ENCODE measurements at regions not wholly inside any gene's neighbourhood (a gene's known extent, or its start where the extent isn't known, plus 50 kb on each side); places are given as distances from the start of the nearest gene placed in this dataset.

DNA sequence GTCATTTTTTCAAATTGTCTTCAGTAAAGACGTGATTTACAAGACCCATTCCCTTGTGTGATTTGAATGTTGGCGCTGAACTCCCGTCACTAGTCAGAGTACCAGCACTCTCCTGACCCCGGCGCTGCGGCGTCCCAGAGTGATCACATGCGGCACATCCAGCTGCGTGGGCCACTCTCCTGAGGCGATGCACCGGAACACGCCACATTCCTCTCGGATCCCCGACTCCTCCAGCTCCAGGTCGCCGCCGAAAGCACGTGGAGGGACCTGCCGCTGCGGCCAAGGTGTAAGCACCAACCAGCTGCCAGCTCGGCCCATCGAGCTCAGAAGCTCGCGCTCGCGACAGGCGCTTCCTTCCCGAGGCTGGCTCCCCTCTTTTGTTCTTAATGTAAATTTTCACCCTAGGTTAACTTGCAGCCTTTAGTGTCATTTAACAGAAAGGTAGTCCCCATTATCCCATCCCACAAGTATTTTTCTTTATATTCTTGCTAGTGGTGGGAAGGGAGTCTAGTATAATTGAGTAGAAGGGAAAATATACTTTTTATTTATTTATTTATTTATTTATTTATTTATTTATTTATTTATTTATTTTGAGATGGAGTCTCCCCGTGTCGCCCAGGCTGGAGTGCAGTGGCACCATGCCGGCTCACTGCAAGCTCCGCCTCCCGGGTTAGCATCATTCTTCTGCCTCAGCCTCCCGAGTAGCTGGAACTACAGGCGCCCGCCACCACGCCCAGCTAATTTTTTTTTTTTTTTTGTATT, 61.7 kb upstream of the VGLL3 start:
- H3K9me3 Mint-ChIP-seq = peaks cover 0 to 14% (median 3%) of the 10 kb centered on the region in 7 donors
- Histone ChIP-seq H3K79me2 (ENCODE audit: insufficient read depth, low read length) (no peaks in the 10 kb centered on the region), H3K4me2 (replicated peaks; ENCODE audit: extremely low read depth, low read length, poor library complexity, severe bottlenecking) (no peak overlapping the region), H3K9me3 (replicated peaks in 1 of 2; ENCODE audit: control insufficient read depth in 1 of 2, insufficient read depth in 1 of 2, low read length in 2 of 2) (peaks cover 0 to 5% of the 10 kb centered on the region in 2 donors), H3K9ac (ENCODE audit: insufficient read depth, low read length, poor library complexity, severe bottlenecking) (no peak overlapping the region), H4K20me1 (ENCODE audit: insufficient read depth, low read length) (no peaks in the 10 kb centered on the region), H3K27me3 (ENCODE audit: control insufficient read depth in 2 of 2, insufficient read depth in 2 of 2, low read length in 2 of 2) (no peaks in the 10 kb centered on the region), H2AFZ (ENCODE audit: insufficient read depth, low read depth, low read length, poor library complexity, severe bottlenecking) (no peak overlapping the region), H3K27ac (ENCODE audit: low read depth in 1 of 2, low read length in 2 of 2) (no peak overlapping the region), H3K4me1 (ENCODE audit: control insufficient read depth in 1 of 2, insufficient read depth in 2 of 2, low read length in 2 of 2) (no peaks in the 10 kb centered on the region), H3K4me3 (replicated peaks in 1 of 3; ENCODE audit: low read depth in 2 of 3, low read length in 3 of 3) (no peak overlapping the region), H3K36me3 (replicated peaks in 1 of 2; ENCODE audit: control insufficient read depth in 1 of 2, insufficient read depth in 2 of 2, low read length in 2 of 2) (no peaks in the 10 kb centered on the region)
- H3K36me3 Mint-ChIP-seq = no peaks in the 10 kb centered on the region
- intact Hi-C loops (cut with micrococcal nuclease) = no loop called here
- no peak overlapping the region for H3K4me3 Mint-ChIP-seq
- H3K4me1 Mint-ChIP-seq = no peaks in the 10 kb centered on the region
- WGBS (ENCODE audit: insufficient coverage) = 64% methylated on average over 24 of the region's 37 CpGs
- peaks cover 0 to 3% (median 2%) of the 10 kb centered on the region in 3 donors for H3K27me3 Mint-ChIP-seq (ENCODE audit: low read depth in 3 of 3)
- H3K27ac Mint-ChIP-seq = peak overlapping the region in 1 of 7 donors; percentile 37
- no peak for DNase-seq
- TF ChIP-seq, protein P1, sequence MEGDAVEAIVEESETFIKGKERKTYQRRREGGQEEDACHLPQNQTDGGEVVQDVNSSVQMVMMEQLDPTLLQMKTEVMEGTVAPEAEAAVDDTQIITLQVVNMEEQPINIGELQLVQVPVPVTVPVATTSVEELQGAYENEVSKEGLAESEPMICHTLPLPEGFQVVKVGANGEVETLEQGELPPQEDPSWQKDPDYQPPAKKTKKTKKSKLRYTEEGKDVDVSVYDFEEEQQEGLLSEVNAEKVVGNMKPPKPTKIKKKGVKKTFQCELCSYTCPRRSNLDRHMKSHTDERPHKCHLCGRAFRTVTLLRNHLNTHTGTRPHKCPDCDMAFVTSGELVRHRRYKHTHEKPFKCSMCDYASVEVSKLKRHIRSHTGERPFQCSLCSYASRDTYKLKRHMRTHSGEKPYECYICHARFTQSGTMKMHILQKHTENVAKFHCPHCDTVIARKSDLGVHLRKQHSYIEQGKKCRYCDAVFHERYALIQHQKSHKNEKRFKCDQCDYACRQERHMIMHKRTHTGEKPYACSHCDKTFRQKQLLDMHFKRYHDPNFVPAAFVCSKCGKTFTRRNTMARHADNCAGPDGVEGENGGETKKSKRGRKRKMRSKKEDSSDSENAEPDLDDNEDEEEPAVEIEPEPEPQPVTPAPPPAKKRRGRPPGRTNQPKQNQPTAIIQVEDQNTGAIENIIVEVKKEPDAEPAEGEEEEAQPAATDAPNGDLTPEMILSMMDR (IDR thresholded peaks at IDR 0.05) = no peak

DNA sequence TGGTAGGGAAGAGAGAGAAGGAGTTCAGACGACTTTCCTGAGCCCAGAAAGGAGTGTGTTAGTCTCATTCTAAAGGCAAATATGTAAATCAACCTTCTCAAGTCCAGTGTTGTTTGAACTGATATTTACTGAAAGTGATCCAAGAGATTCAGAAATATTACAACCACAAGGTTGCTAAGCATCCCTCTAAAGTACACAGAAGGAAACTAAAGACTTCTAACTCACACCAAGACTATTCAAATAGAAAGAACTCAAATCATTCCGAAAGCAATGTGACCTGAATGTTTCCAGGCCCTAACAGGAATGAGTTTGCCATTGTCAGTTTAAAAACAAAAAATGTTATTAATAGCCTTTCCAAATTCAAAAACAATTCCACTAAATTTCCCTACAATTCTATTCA, 56.9 kb upstream of the VGLL3 start:
- no peaks in the 10 kb centered on the region for H3K36me3 ChIP-seq (replicated peaks in 1 of 2; ENCODE audit: control insufficient read depth in 1 of 2, insufficient read depth in 2 of 2, low read length in 2 of 2)
- H3K4me1 ChIP-seq (ENCODE audit: control insufficient read depth in 1 of 2, insufficient read depth in 2 of 2, low read length in 2 of 2) = no peaks in the 10 kb centered on the region
- H3K4me2 ChIP-seq (replicated peaks; ENCODE audit: extremely low read depth, low read length, poor library complexity, severe bottlenecking) = no peak overlapping the region
- intact Hi-C loops (cut with micrococcal nuclease) = no loop called here
- no peaks in the 10 kb centered on the region for H3K27me3 ChIP-seq (ENCODE audit: control insufficient read depth in 2 of 2, insufficient read depth in 2 of 2, low read length in 2 of 2)
- no peak overlapping the region for H3K27ac ChIP-seq (ENCODE audit: low read depth in 1 of 2, low read length in 2 of 2)
- no peaks in the 10 kb centered on the region for H4K20me1 ChIP-seq (ENCODE audit: insufficient read depth, low read length)
- peaks cover 0 to 3% of the 10 kb centered on the region in 2 donors for H3K9me3 ChIP-seq (replicated peaks in 1 of 2; ENCODE audit: control insufficient read depth in 1 of 2, insufficient read depth in 1 of 2, low read length in 2 of 2)
- Mint-ChIP-seq H3K27ac (no peak overlapping the region), H3K4me1 (no peaks in the 10 kb centered on the region), H3K9me3 (peaks cover 0 to 4% (median 0%) of the 10 kb centered on the region in 7 donors), H3K36me3 (no peaks in the 10 kb centered on the region), H3K4me3 (no peak overlapping the region), H3K27me3 (ENCODE audit: low read depth in 3 of 3) (peaks cover 0 to 3% (median 2%) of the 10 kb centered on the region in 3 donors)
- H3K4me3 ChIP-seq (replicated peaks in 1 of 3; ENCODE audit: low read depth in 2 of 3, low read length in 3 of 3) = no peak overlapping the region
- H3K79me2 ChIP-seq (ENCODE audit: insufficient read depth, low read length) = no peaks in the 10 kb centered on the region
- TF ChIP-seq, protein P1 (IDR thresholded peaks at IDR 0.05) = no peak
- WGBS (ENCODE audit: insufficient coverage) = no CpG with 5 or more reads among the region's 2 CpGs
- H2AFZ ChIP-seq (ENCODE audit: insufficient read depth, low read depth, low read length, poor library complexity, severe bottlenecking) = no peak overlapping the region
- H3K9ac ChIP-seq (ENCODE audit: insufficient read depth, low read length, poor library complexity, severe bottlenecking) = no peak overlapping the region
- no peak for DNase-seq

Data from CD14-positive monocyte (primary cell).